ENCODE measurements at regions not wholly inside any gene's neighbourhood (a gene's known extent, or its start where the extent isn't known, plus 50 kb on each side); places are given as distances from the start of the nearest gene placed in this dataset.

DNA sequence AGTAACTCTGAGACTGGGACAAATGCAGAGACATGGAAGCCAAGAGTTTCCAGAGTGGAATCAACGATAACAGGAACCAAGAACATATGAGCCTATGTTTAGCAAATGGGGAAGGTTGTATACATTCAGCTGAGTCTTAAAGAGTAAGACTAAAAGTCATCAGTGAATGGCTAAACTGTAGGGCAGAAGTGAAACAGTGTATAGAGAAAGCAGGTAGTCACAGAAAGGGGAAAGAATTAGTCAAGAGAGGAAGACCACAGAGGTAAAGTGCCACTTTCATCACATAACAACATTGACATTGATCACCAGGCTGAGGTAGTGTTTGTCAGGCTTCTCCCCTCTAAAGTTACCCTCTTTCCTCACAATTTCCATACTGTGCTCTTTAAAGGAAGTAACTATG, 306.5 kb upstream of the SPTLC3 start:
- no peak overlapping the region for H3K4me3 ChIP-seq (ENCODE audit: low read length)
- H3K36me3 ChIP-seq (ENCODE audit: control insufficient read depth, insufficient read depth, low read length): no peaks in the 10 kb centered on the region
- no peak for DNase-seq
- H3K9me3 ChIP-seq (ENCODE audit: control insufficient read depth, low read depth, low read length): no peaks in the 10 kb centered on the region
- no peaks in the 10 kb centered on the region for H3K4me1 ChIP-seq (ENCODE audit: control insufficient read depth, insufficient read depth, low read length)
- 64% methylated on average over 1 of the region's 1 CpG for WGBS (ENCODE audit: insufficient coverage, low lambda C conversion rate)
- H3K27ac ChIP-seq (ENCODE audit: low read length): no peak overlapping the region
- H3K27me3 ChIP-seq (ENCODE audit: control insufficient read depth, insufficient read depth, low read length): no peaks in the 10 kb centered on the region

DNA sequence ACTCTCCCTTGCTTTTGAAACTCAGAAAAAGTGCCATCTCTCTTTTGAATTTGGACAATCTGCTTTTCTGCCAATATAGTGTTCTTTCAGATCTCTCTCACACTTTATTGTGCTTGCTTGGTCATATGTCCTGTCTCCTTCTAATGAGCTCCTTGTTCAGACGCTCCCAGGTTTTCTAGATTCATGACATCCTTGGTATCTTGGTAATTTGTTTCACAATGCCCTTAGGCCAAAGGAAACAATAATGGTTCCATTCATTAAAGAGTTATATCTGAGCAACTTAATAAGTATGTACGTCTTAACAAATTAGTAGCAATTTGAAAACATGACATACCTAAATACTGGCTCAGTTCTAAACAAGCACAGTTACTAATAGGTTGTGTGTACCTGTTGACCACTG, 293.4 kb upstream of the SPTLC3 start:
- no peaks in the 10 kb centered on the region for H3K9me3 ChIP-seq (ENCODE audit: control insufficient read depth, low read depth, low read length)
- WGBS (ENCODE audit: insufficient coverage, low lambda C conversion rate): 100% methylated on average over 1 of the region's 2 CpGs
- no peak overlapping the region for H3K27ac ChIP-seq (ENCODE audit: low read length)
- H3K27me3 ChIP-seq (ENCODE audit: control insufficient read depth, insufficient read depth, low read length): no peaks in the 10 kb centered on the region
- H3K36me3 ChIP-seq (ENCODE audit: control insufficient read depth, insufficient read depth, low read length): no peaks in the 10 kb centered on the region
- no peak for DNase-seq
- no peak overlapping the region for H3K4me3 ChIP-seq (ENCODE audit: low read length)
- no peaks in the 10 kb centered on the region for H3K4me1 ChIP-seq (ENCODE audit: control insufficient read depth, insufficient read depth, low read length)

- no peak overlapping the region for H3K27ac ChIP-seq (ENCODE audit: low read length)
- DNase-seq: no peak
- H3K4me3 ChIP-seq (ENCODE audit: low read length): no peak overlapping the region
- no peaks in the 10 kb centered on the region for H3K4me1 ChIP-seq (ENCODE audit: control insufficient read depth, insufficient read depth, low read length)
- H3K27me3 ChIP-seq (ENCODE audit: control insufficient read depth, insufficient read depth, low read length): no peaks in the 10 kb centered on the region
- no peaks in the 10 kb centered on the region for H3K36me3 ChIP-seq (ENCODE audit: control insufficient read depth, insufficient read depth, low read length)
- 83% methylated on average over 1 of the region's 3 CpGs for WGBS (ENCODE audit: insufficient coverage, low lambda C conversion rate)
- H3K9me3 ChIP-seq (ENCODE audit: control insufficient read depth, low read depth, low read length): no peaks in the 10 kb centered on the region
Observed at GRCh38 chr20:12715991-12716680, 292.6 kb upstream of the SPTLC3 start.

- WGBS (ENCODE audit: insufficient coverage, low lambda C conversion rate): no CpG with 5 or more reads among the region's 1 CpG
- Histone ChIP-seq H3K27me3 (ENCODE audit: control insufficient read depth, insufficient read depth, low read length) (no peaks in the 10 kb centered on the region), H3K9me3 (ENCODE audit: control insufficient read depth, low read depth, low read length) (no peaks in the 10 kb centered on the region), H3K4me1 (ENCODE audit: control insufficient read depth, insufficient read depth, low read length) (no peaks in the 10 kb centered on the region), H3K36me3 (ENCODE audit: control insufficient read depth, insufficient read depth, low read length) (no peaks in the 10 kb centered on the region), H3K27ac (ENCODE audit: low read length) (no peak overlapping the region), H3K4me3 (ENCODE audit: low read length) (no peak overlapping the region)
- DNase-seq: no peak
Observed at GRCh38 chr20:12717061-12717460, 291.7 kb upstream of the SPTLC3 start.

DNA sequence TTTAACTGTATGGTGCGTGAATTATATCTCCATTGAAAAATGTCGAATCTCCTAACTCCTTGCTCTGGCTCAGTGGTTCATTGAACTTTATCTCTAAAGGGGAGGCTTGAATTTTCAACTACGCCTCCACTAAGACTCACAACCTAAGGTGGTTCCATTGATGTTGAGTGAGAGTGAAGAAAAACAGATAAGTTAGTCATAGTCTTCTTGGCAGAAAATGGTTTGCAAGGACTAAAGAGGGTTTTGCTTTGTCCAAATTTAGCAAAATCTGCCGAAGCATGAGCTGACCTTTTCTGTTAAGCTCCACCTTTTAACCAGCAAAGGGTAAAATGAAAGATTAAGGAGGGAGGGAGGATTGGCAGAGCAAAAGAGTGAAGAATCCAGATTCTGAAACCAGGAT, 290.2 kb upstream of the SPTLC3 start:
- DNase-seq: no peak
- H3K27me3 ChIP-seq (ENCODE audit: control insufficient read depth, insufficient read depth, low read length): no peaks in the 10 kb centered on the region
- H3K4me3 ChIP-seq (ENCODE audit: low read length): no peak overlapping the region
- 80% methylated on average over 1 of the region's 4 CpGs for WGBS (ENCODE audit: insufficient coverage, low lambda C conversion rate)
- no peaks in the 10 kb centered on the region for H3K9me3 ChIP-seq (ENCODE audit: control insufficient read depth, low read depth, low read length)
- no peaks in the 10 kb centered on the region for H3K4me1 ChIP-seq (ENCODE audit: control insufficient read depth, insufficient read depth, low read length)
- no peak overlapping the region for H3K27ac ChIP-seq (ENCODE audit: low read length)
- no peaks in the 10 kb centered on the region for H3K36me3 ChIP-seq (ENCODE audit: control insufficient read depth, insufficient read depth, low read length)

- Histone ChIP-seq H3K4me3 (ENCODE audit: low read length) (no peak overlapping the region), H3K4me1 (ENCODE audit: control insufficient read depth, insufficient read depth, low read length) (no peaks in the 10 kb centered on the region), H3K27ac (ENCODE audit: low read length) (no peak overlapping the region), H3K9me3 (ENCODE audit: control insufficient read depth, low read depth, low read length) (no peaks in the 10 kb centered on the region), H3K27me3 (ENCODE audit: control insufficient read depth, insufficient read depth, low read length) (no peaks in the 10 kb centered on the region), H3K36me3 (ENCODE audit: control insufficient read depth, insufficient read depth, low read length) (no peaks in the 10 kb centered on the region)
- DNase-seq: no peak
- whole genome bisulfite sequencing (ENCODE audit: insufficient coverage, low lambda C conversion rate): 50% methylated on average over 2 of the region's 2 CpGs
Observed at GRCh38 chr20:12721636-12722035, 287.1 kb upstream of the SPTLC3 start.

GRCh38 chr20:12722091-12722490, 286.7 kb upstream of the SPTLC3 start:
- H3K4me3 ChIP-seq (ENCODE audit: low read length): no peak overlapping the region
- H3K36me3 ChIP-seq (ENCODE audit: control insufficient read depth, insufficient read depth, low read length): no peaks in the 10 kb centered on the region
- no peaks in the 10 kb centered on the region for H3K27me3 ChIP-seq (ENCODE audit: control insufficient read depth, insufficient read depth, low read length)
- H3K9me3 ChIP-seq (ENCODE audit: control insufficient read depth, low read depth, low read length): no peaks in the 10 kb centered on the region
- no peak for DNase-seq
- H3K4me1 ChIP-seq (ENCODE audit: control insufficient read depth, insufficient read depth, low read length): no peaks in the 10 kb centered on the region
- WGBS (ENCODE audit: insufficient coverage, low lambda C conversion rate): no CpG with 5 or more reads among the region's 1 CpG
- H3K27ac ChIP-seq (ENCODE audit: low read length): no peak overlapping the region

- no peaks in the 10 kb centered on the region for H3K9me3 ChIP-seq (ENCODE audit: control insufficient read depth, low read depth, low read length)
- no peaks in the 10 kb centered on the region for H3K4me1 ChIP-seq (ENCODE audit: control insufficient read depth, insufficient read depth, low read length)
- no peaks in the 10 kb centered on the region for H3K36me3 ChIP-seq (ENCODE audit: control insufficient read depth, insufficient read depth, low read length)
- H3K4me3 ChIP-seq (ENCODE audit: low read length): no peak overlapping the region
- no CpG with 5 or more reads among the region's 2 CpGs for WGBS (ENCODE audit: insufficient coverage, low lambda C conversion rate)
- no peaks in the 10 kb centered on the region for H3K27me3 ChIP-seq (ENCODE audit: control insufficient read depth, insufficient read depth, low read length)
- DNase-seq: no peak
- no peak overlapping the region for H3K27ac ChIP-seq (ENCODE audit: low read length)
Observed at GRCh38 chr20:12723811-12724210, 285.0 kb upstream of the SPTLC3 start.

DNA sequence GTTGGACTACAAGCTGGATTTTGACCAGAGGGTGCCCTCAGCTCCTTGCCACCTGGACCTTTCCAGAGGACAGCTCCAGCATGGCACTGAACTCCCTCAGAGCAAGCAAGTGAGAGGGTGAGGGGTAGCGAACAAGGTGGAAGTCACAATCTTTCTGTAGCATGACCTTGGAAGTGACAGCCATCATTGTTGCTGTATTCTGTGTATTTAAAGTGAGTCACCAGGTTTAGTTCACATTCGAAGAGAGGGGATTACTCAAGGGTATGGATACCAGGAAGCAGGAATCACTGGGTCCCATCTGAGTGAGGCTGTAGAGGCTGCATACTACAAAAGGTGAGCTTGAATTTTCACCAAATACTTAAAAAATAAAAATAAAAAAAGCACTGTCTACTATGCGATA, 280.0 kb upstream of the SPTLC3 start:
- WGBS (ENCODE audit: insufficient coverage, low lambda C conversion rate): 50% methylated on average over 2 of the region's 3 CpGs
- H3K27ac ChIP-seq (ENCODE audit: low read length): no peak overlapping the region
- H3K4me1 ChIP-seq (ENCODE audit: control insufficient read depth, insufficient read depth, low read length): no peaks in the 10 kb centered on the region

DNA sequence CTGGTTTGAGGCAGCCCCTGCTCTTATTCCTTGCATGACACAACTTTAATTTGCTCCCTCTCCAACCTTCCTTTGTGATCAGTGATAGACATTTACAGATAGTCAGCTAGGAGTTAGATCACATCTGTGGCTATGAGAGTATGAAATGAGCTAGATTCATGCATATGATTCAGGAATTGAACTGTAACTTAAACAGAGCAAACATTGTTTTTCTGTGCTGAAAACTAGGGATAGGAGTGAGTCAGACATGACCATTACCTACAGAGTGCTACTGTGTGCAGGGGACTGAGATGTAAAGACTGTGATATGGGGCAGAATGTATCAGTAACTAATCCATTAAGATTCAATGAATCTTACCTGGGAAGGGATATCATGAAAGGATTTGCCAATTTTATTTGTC, 279.4 kb upstream of the SPTLC3 start:
- Histone ChIP-seq H3K4me3 (ENCODE audit: low read length) (no peak overlapping the region), H3K9me3 (ENCODE audit: control insufficient read depth, low read depth, low read length) (no peaks in the 10 kb centered on the region), H3K4me1 (ENCODE audit: control insufficient read depth, insufficient read depth, low read length) (no peaks in the 10 kb centered on the region), H3K27ac (ENCODE audit: low read length) (no peak overlapping the region), H3K36me3 (ENCODE audit: control insufficient read depth, insufficient read depth, low read length) (no peaks in the 10 kb centered on the region), H3K27me3 (ENCODE audit: control insufficient read depth, insufficient read depth, low read length) (no peaks in the 10 kb centered on the region)
- no peak for DNase-seq

More for the DNA sequence above, 280.0 kb upstream of the SPTLC3 start:
- Histone ChIP-seq H3K27me3 (ENCODE audit: control insufficient read depth, insufficient read depth, low read length) (no peaks in the 10 kb centered on the region), H3K9me3 (ENCODE audit: control insufficient read depth, low read depth, low read length) (no peaks in the 10 kb centered on the region), H3K36me3 (ENCODE audit: control insufficient read depth, insufficient read depth, low read length) (no peaks in the 10 kb centered on the region), H3K4me3 (ENCODE audit: low read length) (no peak overlapping the region)
- no peak for DNase-seq

DNA sequence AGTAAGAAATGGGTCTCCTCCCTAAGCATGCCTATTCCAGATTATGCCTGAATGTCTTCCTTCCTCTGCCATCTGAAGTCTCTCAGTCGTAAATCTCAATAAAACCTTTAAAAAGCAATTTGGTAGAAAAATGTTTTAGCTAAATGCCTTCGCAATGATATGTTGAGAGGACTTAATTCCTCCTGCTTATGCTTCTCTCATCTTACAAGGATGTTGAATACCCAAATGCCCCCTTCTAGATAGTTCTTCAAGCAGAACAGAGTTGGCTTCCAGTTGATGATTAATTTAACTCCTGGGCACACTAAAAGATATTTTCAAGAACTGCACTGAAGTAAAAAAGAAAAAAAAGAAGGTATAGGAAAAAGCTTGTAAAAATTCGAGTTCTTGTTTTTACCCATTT, 275.0 kb upstream of the SPTLC3 start:
- no peaks in the 10 kb centered on the region for H3K4me1 ChIP-seq (ENCODE audit: control insufficient read depth, insufficient read depth, low read length)
- no peak overlapping the region for H3K4me3 ChIP-seq (ENCODE audit: low read length)
- no peaks in the 10 kb centered on the region for H3K9me3 ChIP-seq (ENCODE audit: control insufficient read depth, low read depth, low read length)
- H3K36me3 ChIP-seq (ENCODE audit: control insufficient read depth, insufficient read depth, low read length): no peaks in the 10 kb centered on the region
- 84% methylated on average over 3 of the region's 3 CpGs for WGBS (ENCODE audit: insufficient coverage, low lambda C conversion rate)
- no peaks in the 10 kb centered on the region for H3K27me3 ChIP-seq (ENCODE audit: control insufficient read depth, insufficient read depth, low read length)
- no peak overlapping the region for H3K27ac ChIP-seq (ENCODE audit: low read length)
- no peak for DNase-seq

Measured in large intestine (tissue), 3 donors.